Activated naive CD8-positive, alpha-beta T cell treated with anti-CD3 and anti-CD28 coated beads for 36 hours (primary cell): ENCODE measurements at regions not wholly inside any gene's neighbourhood (a gene's known extent, or its start where the extent isn't known, plus 50 kb on each side); places are given as distances from the start of the nearest gene placed in this dataset.
"Not testable (repeated sequence)": the region's sequence is repeated elsewhere in the genome, so short reads cannot be mapped to it uniquely, and the experiment has no call there.

Experiments
- DNase-seq: peaks from one replicate; pipeline ENCODE4 v3.0.0; 2021
- H3K27ac Mint-ChIP-seq: one replicate; pipeline ENCODE4 v1.8.0; 2022; ENCODE audit warnings: mild to moderate bottlenecking, moderate library complexity, mixed read lengths
- H3K27me3 Mint-ChIP-seq: one replicate; pipeline ENCODE4 v1.8.0; 2022; ENCODE audit warnings: mild to moderate bottlenecking, mixed read lengths
- H3K36me3 Mint-ChIP-seq: one replicate; pipeline ENCODE4 v1.8.0; 2021; ENCODE audit warnings: mild to moderate bottlenecking, mixed read lengths
- H3K4me1 Mint-ChIP-seq: one replicate; pipeline ENCODE4 v1.8.0; 2021; ENCODE audit warnings: mixed read lengths
- H3K4me3 Mint-ChIP-seq: one replicate; pipeline ENCODE4 v1.8.0; 2022; ENCODE audit warnings: mild to moderate bottlenecking, moderate library complexity, mixed read lengths
- H3K9me3 Mint-ChIP-seq: one replicate; pipeline ENCODE4 v1.8.0; 2022; ENCODE audit warnings: mixed read lengths

DNA sequence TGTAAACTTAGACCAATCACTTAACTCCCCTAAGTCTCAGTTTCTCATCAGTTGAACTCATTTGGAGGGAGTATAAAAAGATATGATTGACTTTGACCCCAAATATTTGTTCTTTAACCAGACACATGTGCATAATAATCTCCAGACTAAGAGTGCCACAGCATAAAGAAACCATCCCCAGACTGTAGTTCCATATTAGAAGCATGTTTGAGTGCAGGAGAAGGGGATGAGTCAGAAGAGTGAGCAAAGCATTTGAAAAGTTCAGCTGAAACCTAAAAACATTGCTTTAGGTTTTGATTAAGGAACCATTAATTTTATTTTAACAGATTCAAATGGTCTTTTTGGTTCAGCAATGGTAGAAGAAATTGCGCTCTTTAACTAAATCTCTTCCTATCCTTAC, 654.8 kb downstream of the UTRN start:
- Mint-ChIP-seq H3K9me3 (no peaks in the 10 kb centered on the region), H3K27me3 (no peaks in the 10 kb centered on the region), H3K4me3 (no peak overlapping the region), H3K36me3 (no peaks in the 10 kb centered on the region), H3K27ac (no peak overlapping the region), H3K4me1 (no peaks in the 10 kb centered on the region)
- no peak for DNase-seq

DNA sequence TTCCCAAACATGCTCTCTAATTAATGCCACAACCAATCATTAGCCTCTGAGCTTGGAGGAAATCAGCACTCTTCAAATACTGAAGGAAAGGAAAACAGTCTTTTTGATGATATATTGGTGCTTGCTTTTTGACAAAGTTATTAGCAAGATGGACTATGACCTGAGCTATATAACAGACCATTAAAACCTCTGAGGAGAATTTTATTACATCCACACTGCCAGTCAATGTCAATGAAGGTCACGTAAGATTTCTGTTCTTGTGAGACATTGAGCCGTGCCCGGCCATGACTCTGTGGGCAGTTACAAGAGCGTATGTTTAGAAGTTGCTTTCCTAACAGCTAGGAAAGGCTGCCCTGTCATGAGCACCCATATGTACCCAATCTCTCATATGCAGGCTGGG, 659.0 kb downstream of the UTRN start:
- no peaks in the 10 kb centered on the region for H3K4me1 Mint-ChIP-seq
- H3K9me3 Mint-ChIP-seq = no peaks in the 10 kb centered on the region
- DNase-seq = no peak
- no peak overlapping the region for H3K27ac Mint-ChIP-seq
- H3K4me3 Mint-ChIP-seq = no peak overlapping the region
- no peaks in the 10 kb centered on the region for H3K27me3 Mint-ChIP-seq
- no peaks in the 10 kb centered on the region for H3K36me3 Mint-ChIP-seq

- no peaks in the 10 kb centered on the region for H3K4me1 Mint-ChIP-seq
- no peaks in the 10 kb centered on the region for H3K36me3 Mint-ChIP-seq
- H3K4me3 Mint-ChIP-seq = no peak overlapping the region
- no peak overlapping the region for H3K27ac Mint-ChIP-seq
- DNase-seq = no peak
- no peaks in the 10 kb centered on the region for H3K9me3 Mint-ChIP-seq
- no peaks in the 10 kb centered on the region for H3K27me3 Mint-ChIP-seq
Measured at GRCh38 chr6:144947398-144947976, 662.4 kb downstream of the UTRN start.

- no peaks in the 10 kb centered on the region for H3K27me3 Mint-ChIP-seq
Measured at GRCh38 chr6:144951730-144952437, 666.7 kb downstream of the UTRN start.

GRCh38 chr6:144952456-144953240, 667.5 kb downstream of the UTRN start:
- Mint-ChIP-seq H3K9me3 (no peaks in the 10 kb centered on the region), H3K4me3 (no peak overlapping the region), H3K36me3 (no peaks in the 10 kb centered on the region), H3K27me3 (no peaks in the 10 kb centered on the region), H3K4me1 (no peaks in the 10 kb centered on the region), H3K27ac (no peak overlapping the region)
- DNase-seq = no peak

More at GRCh38 chr6:144951730-144952437, 666.7 kb downstream of the UTRN start:
- no peaks in the 10 kb centered on the region for H3K9me3 Mint-ChIP-seq
- no peaks in the 10 kb centered on the region for H3K4me1 Mint-ChIP-seq
- H3K27ac Mint-ChIP-seq = no peak overlapping the region
- DNase-seq = no peak
- no peak overlapping the region for H3K4me3 Mint-ChIP-seq
- no peaks in the 10 kb centered on the region for H3K36me3 Mint-ChIP-seq

- Mint-ChIP-seq H3K9me3 (no peaks in the 10 kb centered on the region), H3K36me3 (no peaks in the 10 kb centered on the region), H3K27me3 (no peaks in the 10 kb centered on the region), H3K4me3 (no peak overlapping the region), H3K4me1 (no peaks in the 10 kb centered on the region), H3K27ac (no peak overlapping the region)
- no peak for DNase-seq
Measured at GRCh38 chr6:144953552-144954240, 668.6 kb downstream of the UTRN start.

DNA sequence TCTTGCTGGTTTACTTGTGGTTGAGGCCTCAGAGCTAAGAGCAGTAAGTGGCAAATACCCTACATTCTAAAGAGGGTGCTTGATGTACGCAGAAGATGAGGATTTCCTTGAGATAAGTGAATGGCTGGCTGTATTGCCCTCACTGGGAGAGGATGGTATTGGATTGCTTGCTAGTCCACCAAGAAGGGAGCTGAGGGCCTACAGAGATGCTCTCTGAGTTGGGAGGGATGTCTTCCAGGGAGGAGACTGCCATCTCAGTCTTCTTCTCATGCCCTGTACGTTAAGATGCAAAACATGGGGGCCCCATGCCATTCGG, 669.1 kb downstream of the UTRN start:
- H3K4me3 Mint-ChIP-seq = no peak overlapping the region
- no peak for DNase-seq
- no peak overlapping the region for H3K27ac Mint-ChIP-seq
- no peaks in the 10 kb centered on the region for H3K9me3 Mint-ChIP-seq
- H3K4me1 Mint-ChIP-seq = no peaks in the 10 kb centered on the region
- H3K36me3 Mint-ChIP-seq = no peaks in the 10 kb centered on the region
- H3K27me3 Mint-ChIP-seq = no peaks in the 10 kb centered on the region

GRCh38 chr6:144955392-144955791, 670.3 kb downstream of the UTRN start:
- Mint-ChIP-seq H3K4me3 (no peak overlapping the region), H3K36me3 (no peaks in the 10 kb centered on the region), H3K9me3 (no peaks in the 10 kb centered on the region), H3K27ac (no peak overlapping the region), H3K4me1 (no peaks in the 10 kb centered on the region), H3K27me3 (no peaks in the 10 kb centered on the region)
- no peak for DNase-seq

DNA sequence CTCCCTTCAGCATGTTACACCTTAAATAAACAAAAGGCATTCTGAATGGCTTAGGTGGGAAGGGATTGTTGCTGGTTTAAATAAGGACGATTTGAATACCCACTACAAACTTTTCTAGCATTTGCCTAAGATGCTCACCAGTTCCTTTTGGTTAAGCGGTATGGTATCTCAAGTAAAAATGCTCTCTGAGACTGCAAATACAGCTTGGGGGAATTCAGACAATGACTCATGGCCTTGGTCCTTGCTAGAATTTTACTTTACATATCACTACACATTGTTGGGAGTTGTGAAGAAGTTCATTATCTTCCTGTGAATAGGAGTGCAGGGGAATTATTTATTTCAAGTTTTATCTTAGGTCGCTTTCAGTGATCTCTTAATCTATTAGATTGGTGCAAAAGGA, 670.7 kb downstream of the UTRN start:
- Mint-ChIP-seq H3K4me1 (no peaks in the 10 kb centered on the region), H3K9me3 (no peaks in the 10 kb centered on the region), H3K4me3 (no peak overlapping the region), H3K27me3 (no peaks in the 10 kb centered on the region), H3K27ac (no peak overlapping the region), H3K36me3 (no peaks in the 10 kb centered on the region)
- DNase-seq = no peak

DNA sequence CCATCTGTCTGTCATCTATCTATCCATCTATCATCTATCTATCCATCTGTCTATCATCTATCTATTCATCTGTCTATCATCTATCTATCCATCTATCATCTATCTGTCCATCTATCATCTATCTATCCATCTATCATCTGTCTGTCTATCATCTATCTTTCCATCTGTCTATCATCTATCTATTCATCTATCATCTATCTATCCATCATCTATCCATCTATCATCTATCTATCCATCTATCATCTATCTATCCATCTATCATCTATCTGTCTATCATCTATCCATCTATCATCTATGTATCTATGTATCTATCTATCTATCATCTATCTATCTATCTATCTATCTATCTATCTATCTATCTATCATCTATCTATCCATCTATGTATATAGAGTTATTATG, 671.6 kb downstream of the UTRN start:
- not testable (repeated sequence) for H3K4me3 Mint-ChIP-seq, H3K27ac Mint-ChIP-seq, DNase-seq, H3K27me3 Mint-ChIP-seq, H3K9me3 Mint-ChIP-seq, H3K4me1 Mint-ChIP-seq, H3K36me3 Mint-ChIP-seq

GRCh38 chr6:144957236-144957937, 672.3 kb downstream of the UTRN start:
- no peak overlapping the region for H3K27ac Mint-ChIP-seq
- no peaks in the 10 kb centered on the region for H3K27me3 Mint-ChIP-seq
- no peaks in the 10 kb centered on the region for H3K36me3 Mint-ChIP-seq
- H3K4me1 Mint-ChIP-seq = no peaks in the 10 kb centered on the region
- no peaks in the 10 kb centered on the region for H3K9me3 Mint-ChIP-seq
- DNase-seq = no peak
- no peak overlapping the region for H3K4me3 Mint-ChIP-seq

GRCh38 chr6:144969154-144969553, 684.0 kb downstream of the UTRN start:
- Mint-ChIP-seq H3K36me3 (no peaks in the 10 kb centered on the region), H3K27ac (no peak overlapping the region), H3K9me3 (peaks cover 2% of the 10 kb centered on the region), H3K4me3 (no peak overlapping the region), H3K4me1 (no peaks in the 10 kb centered on the region), H3K27me3 (peaks cover 10% of the 10 kb centered on the region)
- no peak for DNase-seq

DNA sequence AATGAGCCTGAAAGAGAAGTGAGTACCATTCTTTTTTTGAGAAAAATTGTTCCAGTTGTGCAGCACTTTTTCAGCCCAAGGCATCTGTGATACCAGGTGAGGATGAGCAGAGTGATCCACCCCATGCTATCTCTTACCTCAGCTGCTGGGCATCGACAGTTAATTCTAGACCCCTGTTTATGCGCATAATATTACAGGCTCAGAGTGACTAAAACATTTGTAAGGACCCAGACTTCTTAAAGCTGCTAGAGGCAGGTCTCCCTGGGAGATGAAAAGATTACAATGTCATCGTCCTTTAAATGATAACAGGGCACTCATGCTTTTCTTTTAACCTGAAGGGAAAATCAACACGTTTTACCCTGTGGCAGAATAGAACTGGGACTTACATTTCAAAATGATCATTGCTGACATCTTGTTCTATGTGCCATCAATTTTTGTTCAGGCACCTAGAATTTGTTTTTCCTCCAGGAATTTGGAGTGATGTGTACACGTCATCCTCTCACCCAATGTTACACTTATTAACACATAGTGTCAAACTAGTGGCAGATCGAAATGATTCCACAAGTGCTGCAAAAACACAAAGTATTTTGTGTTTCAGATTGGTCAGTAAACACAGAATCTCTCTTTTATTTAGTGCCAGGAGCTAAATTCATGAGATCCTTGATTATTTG, 684.6 kb downstream of the UTRN start:
- Mint-ChIP-seq H3K4me3 (no peak overlapping the region), H3K27me3 (peaks cover 10% of the 10 kb centered on the region), H3K36me3 (no peaks in the 10 kb centered on the region), H3K4me1 (no peaks in the 10 kb centered on the region), H3K27ac (no peak overlapping the region), H3K9me3 (peaks cover 2% of the 10 kb centered on the region)
- no peak for DNase-seq

GRCh38 chr6:144977250-144977864, 692.2 kb downstream of the UTRN start:
- not testable (repeated sequence) for DNase-seq, H3K4me1 Mint-ChIP-seq, H3K27ac Mint-ChIP-seq, H3K27me3 Mint-ChIP-seq, H3K36me3 Mint-ChIP-seq, H3K9me3 Mint-ChIP-seq, H3K4me3 Mint-ChIP-seq
